Activated T-cell treated with anti-CD3 and anti-CD28 coated beads, Interleukin-2, amount 50 U/mL, for 24 hours (primary cell): ENCODE measurements at regions not wholly inside any gene's neighbourhood (a gene's known extent, or its start where the extent isn't known, plus 50 kb on each side); places are given as distances from the start of the nearest gene placed in this dataset.
"Not testable (repeated sequence)": the region's sequence is repeated elsewhere in the genome, so short reads cannot be mapped to it uniquely, and the experiment has no call there.

ENCODE experiments used
- DNase-seq: peaks from one replicate; pipeline ENCODE4 v3.0.0-alpha.2; 2020
- H3K27ac Mint-ChIP-seq: 2 replicates; pipeline ENCODE4 v1.8.0; 2020; ENCODE audit warnings: mild to moderate bottlenecking, mixed read lengths
- H3K27me3 Mint-ChIP-seq: 2 replicates; pipeline ENCODE4 v1.8.0; 2020; ENCODE audit warnings: mixed read lengths
- H3K36me3 Mint-ChIP-seq: 2 replicates; pipeline ENCODE4 v1.8.0; 2020; ENCODE audit warnings: low read depth, mixed read lengths
- H3K4me1 Mint-ChIP-seq: 2 replicates; pipeline ENCODE4 v1.8.0; 2020; ENCODE audit warnings: low read depth, mixed read lengths
- H3K4me3 Mint-ChIP-seq: 2 replicates; pipeline ENCODE4 v1.8.0; 2020; ENCODE audit warnings: mild to moderate bottlenecking, moderate library complexity, mixed read lengths
- H3K9me3 Mint-ChIP-seq: 2 replicates; pipeline ENCODE4 v1.8.0; 2020; ENCODE audit warnings: mixed read lengths

- H3K27me3 Mint-ChIP-seq, result peaks cover 32% of the 10 kb centered on the region
- H3K4me3 Mint-ChIP-seq, H3K9me3 Mint-ChIP-seq, H3K27ac Mint-ChIP-seq, H3K36me3 Mint-ChIP-seq, H3K4me1 Mint-ChIP-seq, DNase-seq: not testable (repeated sequence)
These were observed 391.2 kb downstream of the PREX1 start for GRCh38 chr20:48436609-48437008.

DNA sequence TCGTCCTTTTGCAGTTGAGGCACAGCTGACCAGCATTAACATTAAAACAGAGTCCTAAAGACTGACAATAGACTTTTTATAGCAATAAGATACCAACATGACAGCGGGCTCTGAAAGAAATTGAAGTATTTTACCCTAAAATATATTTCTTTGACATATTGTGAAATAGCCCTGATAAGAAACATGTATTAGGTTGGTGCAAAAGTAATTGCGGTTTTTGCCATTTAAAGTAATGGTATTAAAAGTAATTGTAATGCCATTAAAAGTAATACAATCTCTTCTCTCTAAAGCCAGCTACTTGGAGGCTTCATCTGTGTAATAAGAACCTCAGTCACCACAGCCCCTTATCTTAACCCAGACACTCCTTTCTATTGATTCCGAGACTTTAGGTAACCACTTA lies 394.6 kb downstream of the PREX1 start:
- Mint-ChIP-seq H3K27ac (no peak overlapping the region), H3K4me1 (peaks cover 4% of the 10 kb centered on the region), H3K9me3 (peaks cover 6% of the 10 kb centered on the region), H3K36me3 (no peaks in the 10 kb centered on the region), H3K4me3 (no peak overlapping the region), H3K27me3 (peaks cover 5% of the 10 kb centered on the region)
- DNase-seq, result no peak

- no peak overlapping the region for H3K4me3 Mint-ChIP-seq
- H3K27ac Mint-ChIP-seq, result no peak overlapping the region
- peaks cover 4% of the 10 kb centered on the region for H3K27me3 Mint-ChIP-seq
- peaks cover 4% of the 10 kb centered on the region for H3K4me1 Mint-ChIP-seq
- DNase-seq, result no peak
- no peaks in the 10 kb centered on the region for H3K36me3 Mint-ChIP-seq
- H3K9me3 Mint-ChIP-seq, result peaks cover 4% of the 10 kb centered on the region
These were observed 395.3 kb downstream of the PREX1 start for GRCh38 chr20:48432494-48432832.

DNA sequence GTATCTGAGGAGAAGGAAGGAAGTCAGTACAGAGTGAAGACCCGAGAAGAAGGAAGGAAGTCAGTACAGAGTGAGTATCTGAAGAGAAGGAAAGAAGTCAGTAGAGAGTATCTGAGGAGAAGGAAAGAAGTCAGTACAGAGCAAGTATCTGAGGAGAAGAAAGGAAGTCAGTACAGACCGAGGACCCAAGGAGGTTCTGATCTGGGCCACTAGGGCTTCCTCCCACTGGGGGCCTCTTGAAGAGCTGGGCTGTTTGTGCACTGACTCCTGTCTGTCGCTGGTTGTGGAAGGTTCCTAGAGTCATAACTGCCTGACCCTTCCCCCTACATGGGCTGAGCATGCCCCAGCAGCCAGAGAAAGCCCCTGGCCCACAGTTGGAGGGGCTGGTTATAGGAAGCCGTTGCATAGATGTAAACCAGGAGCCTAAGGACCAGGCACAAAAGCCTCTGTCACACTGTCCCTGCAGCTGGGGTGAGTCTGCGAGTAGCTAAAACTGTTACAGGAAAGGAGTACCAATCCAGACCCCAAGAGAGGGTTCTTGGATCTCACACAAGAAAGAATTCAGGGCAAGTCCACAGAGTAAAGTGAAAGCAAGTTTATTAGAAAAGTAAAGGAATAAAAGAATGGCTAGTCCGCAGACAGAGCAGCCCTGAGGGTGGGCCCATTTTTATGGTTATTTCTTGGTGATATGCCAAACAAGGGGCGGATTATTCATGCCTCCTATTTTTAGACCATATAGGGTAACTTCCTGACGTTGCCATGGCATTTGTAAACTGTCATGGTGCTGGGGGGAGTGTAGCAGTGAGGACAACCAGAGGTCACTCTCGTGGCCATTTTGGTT lies 395.9 kb downstream of the PREX1 start:
- Mint-ChIP-seq H3K4me3 (no peak overlapping the region), H3K9me3 (peaks cover 4% of the 10 kb centered on the region), H3K4me1 (peaks cover 4% of the 10 kb centered on the region), H3K27ac (peak overlapping the region; percentile 8), H3K36me3 (no peaks in the 10 kb centered on the region), H3K27me3 (peaks cover 2% of the 10 kb centered on the region)
- no peak for DNase-seq

GRCh38 chr20:48426630-48427029 lies 401.2 kb downstream of the PREX1 start:
- no peak for DNase-seq
- H3K27ac Mint-ChIP-seq, result no peak overlapping the region
- H3K36me3 Mint-ChIP-seq, result no peaks in the 10 kb centered on the region
- H3K27me3 Mint-ChIP-seq, result peaks cover 34% of the 10 kb centered on the region
- peaks cover 4% of the 10 kb centered on the region for H3K4me1 Mint-ChIP-seq
- H3K9me3 Mint-ChIP-seq, result peaks cover 3% of the 10 kb centered on the region
- no peak overlapping the region for H3K4me3 Mint-ChIP-seq

GRCh38 chr20:48425817-48426612 lies 401.8 kb downstream of the PREX1 start:
- Mint-ChIP-seq H3K9me3 (peaks cover 3% of the 10 kb centered on the region), H3K27me3 (peaks cover 35% of the 10 kb centered on the region), H3K27ac (no peak overlapping the region), H3K36me3 (no peaks in the 10 kb centered on the region), H3K4me3 (no peak overlapping the region), H3K4me1 (peaks cover 3% of the 10 kb centered on the region)
- DNase-seq, result no peak

DNA sequence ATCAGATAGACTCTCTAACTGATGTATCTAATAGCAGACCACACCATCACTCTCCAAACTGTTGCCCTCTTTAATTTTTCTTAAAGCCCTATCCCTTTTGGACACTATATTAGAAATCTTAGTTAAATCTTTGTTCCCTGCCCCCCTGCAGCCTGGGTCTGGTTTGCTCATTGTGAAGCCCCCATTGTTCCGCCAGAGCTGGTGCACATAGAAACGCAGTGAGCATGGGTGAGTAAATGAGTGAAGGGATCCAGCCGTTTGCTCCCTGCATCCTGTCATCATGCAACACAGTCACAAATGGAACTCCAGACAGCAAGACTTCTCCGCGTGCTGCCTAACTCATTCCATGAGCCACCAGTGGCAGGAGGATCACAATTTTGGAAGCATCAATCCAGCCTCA lies 402.5 kb downstream of the PREX1 start:
- Mint-ChIP-seq H3K9me3 (no peaks in the 10 kb centered on the region), H3K4me3 (no peak overlapping the region), H3K27ac (no peak overlapping the region), H3K4me1 (no peaks in the 10 kb centered on the region), H3K27me3 (peaks cover 40% of the 10 kb centered on the region), H3K36me3 (no peaks in the 10 kb centered on the region)
- DNase-seq, result no peak

GRCh38 chr20:48422242-48422960 lies 405.4 kb downstream of the PREX1 start:
- Mint-ChIP-seq H3K9me3 (no peaks in the 10 kb centered on the region), H3K27me3 (peaks cover 47% of the 10 kb centered on the region), H3K4me1 (no peaks in the 10 kb centered on the region), H3K27ac (no peak overlapping the region), H3K36me3 (no peaks in the 10 kb centered on the region), H3K4me3 (no peak overlapping the region)
- DNase-seq, result no peak

- no peaks in the 10 kb centered on the region for H3K4me1 Mint-ChIP-seq
- H3K4me3 Mint-ChIP-seq, result no peak overlapping the region
- H3K27ac Mint-ChIP-seq, result no peak overlapping the region
- H3K36me3 Mint-ChIP-seq, result no peaks in the 10 kb centered on the region
- no peak for DNase-seq
- H3K27me3 Mint-ChIP-seq, result peaks cover 50% of the 10 kb centered on the region
- H3K9me3 Mint-ChIP-seq, result no peaks in the 10 kb centered on the region
These were observed 406.3 kb downstream of the PREX1 start for GRCh38 chr20:48421547-48421946.

GRCh38 chr20:48420176-48420575 lies 407.6 kb downstream of the PREX1 start:
- Mint-ChIP-seq H3K27me3 (peaks cover 43% of the 10 kb centered on the region), H3K36me3 (no peaks in the 10 kb centered on the region), H3K4me1 (no peaks in the 10 kb centered on the region), H3K9me3 (no peaks in the 10 kb centered on the region), H3K4me3 (no peak overlapping the region), H3K27ac (no peak overlapping the region)
- DNase-seq, result no peak

DNA sequence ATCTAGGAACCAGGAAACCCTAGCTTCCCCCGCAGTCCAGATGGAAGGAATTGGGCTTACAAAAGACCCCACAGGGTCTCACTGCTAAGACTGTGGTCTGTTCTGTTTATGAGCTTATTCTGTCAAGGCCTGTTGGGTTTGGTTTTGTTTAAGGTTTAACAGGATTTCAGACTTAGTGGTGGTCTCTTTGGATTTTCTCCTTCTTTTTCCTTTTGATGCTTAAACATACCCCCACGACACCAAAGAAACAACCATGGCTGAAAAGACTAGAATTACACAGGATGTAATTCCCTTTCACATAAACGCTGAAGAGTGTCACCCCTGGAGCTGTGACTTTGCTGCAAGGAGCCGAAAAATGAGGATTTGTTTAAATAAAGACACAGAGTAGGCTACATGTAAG lies 408.6 kb downstream of the PREX1 start:
- no peak overlapping the region for H3K4me3 Mint-ChIP-seq
- no peaks in the 10 kb centered on the region for H3K4me1 Mint-ChIP-seq
- no peak for DNase-seq

GRCh38 chr20:48416002-48416401 lies 411.8 kb downstream of the PREX1 start:
- DNase-seq, result no peak
- no peaks in the 10 kb centered on the region for H3K4me1 Mint-ChIP-seq
- H3K9me3 Mint-ChIP-seq, result no peaks in the 10 kb centered on the region
- H3K27me3 Mint-ChIP-seq, result peaks cover 29% of the 10 kb centered on the region
- no peak overlapping the region for H3K27ac Mint-ChIP-seq
- no peak overlapping the region for H3K4me3 Mint-ChIP-seq
- no peaks in the 10 kb centered on the region for H3K36me3 Mint-ChIP-seq

More for the DNA sequence above, 408.6 kb downstream of the PREX1 start:
- H3K9me3 Mint-ChIP-seq, result no peaks in the 10 kb centered on the region
- no peak overlapping the region for H3K27ac Mint-ChIP-seq
- no peaks in the 10 kb centered on the region for H3K36me3 Mint-ChIP-seq
- peaks cover 38% of the 10 kb centered on the region for H3K27me3 Mint-ChIP-seq

DNA sequence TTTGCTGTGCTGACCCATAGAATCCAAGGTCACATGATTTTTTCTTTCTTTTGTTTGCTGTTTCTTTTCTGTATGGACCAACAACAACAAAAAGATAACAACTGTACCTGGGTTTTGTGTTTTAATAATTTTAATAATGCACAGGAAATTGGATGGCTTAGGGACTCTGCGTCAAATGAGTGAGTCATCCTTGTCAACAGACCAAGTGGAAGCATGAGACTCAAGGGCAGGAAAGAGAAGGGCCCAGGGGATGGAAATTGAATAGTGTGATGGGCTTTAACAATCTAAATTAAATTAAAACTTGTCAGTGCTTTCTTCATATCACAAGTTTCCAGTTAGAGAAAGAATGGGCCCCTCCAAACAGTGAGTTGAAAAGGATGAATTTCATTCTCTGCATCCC lies 413.0 kb downstream of the PREX1 start:
- Mint-ChIP-seq H3K4me1 (no peaks in the 10 kb centered on the region), H3K9me3 (no peaks in the 10 kb centered on the region), H3K36me3 (no peaks in the 10 kb centered on the region), H3K27me3 (peaks cover 23% of the 10 kb centered on the region), H3K4me3 (no peak overlapping the region), H3K27ac (no peak overlapping the region)
- no peak for DNase-seq

- DNase-seq, result no peak
- Mint-ChIP-seq H3K4me1 (no peaks in the 10 kb centered on the region), H3K27ac (no peak overlapping the region), H3K4me3 (no peak overlapping the region), H3K36me3 (no peaks in the 10 kb centered on the region), H3K27me3 (peaks cover 25% of the 10 kb centered on the region), H3K9me3 (no peaks in the 10 kb centered on the region)
These were observed 415.8 kb downstream of the PREX1 start for GRCh38 chr20:48411919-48412522.
